ENCODE measurements at regions not wholly inside any gene's neighbourhood (a gene's known extent, or its start where the extent isn't known, plus 50 kb on each side); places are given as distances from the start of the nearest gene placed in this dataset.

DNA sequence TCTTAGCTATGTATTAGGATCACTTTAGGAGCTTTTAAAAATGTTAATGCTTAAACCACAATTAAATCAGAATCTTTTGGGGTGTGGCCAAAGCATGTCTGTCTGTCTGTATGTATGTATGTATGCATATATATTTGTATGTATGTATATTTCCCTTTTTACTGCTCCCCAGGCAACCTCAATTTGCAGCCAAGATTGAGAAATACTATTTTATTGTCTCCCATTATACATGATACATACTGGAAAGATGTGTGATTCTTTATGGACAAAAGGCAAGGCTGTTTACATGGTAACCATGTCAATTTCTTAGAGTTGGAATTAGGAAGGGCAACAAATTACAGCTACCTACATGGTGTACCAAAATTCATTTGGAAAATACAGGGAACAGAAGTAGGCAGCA, 783.6 kb downstream of the ETS1 start:
- no peaks in the 10 kb centered on the region for H4K20me1 ChIP-seq (ENCODE audit: insufficient read depth, low read length)
- H2AK9ac ChIP-seq (replicated peaks; ENCODE audit: low read depth, low read length, poor library complexity), result no peak overlapping the region
- intact Hi-C loops (cut with micrococcal nuclease), result no loop called here
- no peak overlapping the region for H2BK5ac ChIP-seq (ENCODE audit: low read depth, low read length, poor library complexity, severe bottlenecking)
- dilution Hi-C loops (cut with HindIII; ENCODE audit: low sequenced_read_pairs, unreplicated experiment), result no loop called here
- TF ChIP-seq, protein P1, sequence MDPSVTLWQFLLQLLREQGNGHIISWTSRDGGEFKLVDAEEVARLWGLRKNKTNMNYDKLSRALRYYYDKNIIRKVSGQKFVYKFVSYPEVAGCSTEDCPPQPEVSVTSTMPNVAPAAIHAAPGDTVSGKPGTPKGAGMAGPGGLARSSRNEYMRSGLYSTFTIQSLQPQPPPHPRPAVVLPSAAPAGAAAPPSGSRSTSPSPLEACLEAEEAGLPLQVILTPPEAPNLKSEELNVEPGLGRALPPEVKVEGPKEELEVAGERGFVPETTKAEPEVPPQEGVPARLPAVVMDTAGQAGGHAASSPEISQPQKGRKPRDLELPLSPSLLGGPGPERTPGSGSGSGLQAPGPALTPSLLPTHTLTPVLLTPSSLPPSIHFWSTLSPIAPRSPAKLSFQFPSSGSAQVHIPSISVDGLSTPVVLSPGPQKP (IDR thresholded peaks at IDR 0.05; ENCODE audit: borderline replicate concordance, low read depth, low read length), result no peak
- no peak for TF ChIP-seq MAFK (IDR thresholded peaks at IDR 0.05; ENCODE audit: low read depth, low read length)
- no peak for TF ChIP-seq NFE2L2 (IDR thresholded peaks at IDR 0.05; ENCODE audit: low read depth, low read length)
- no peak for TF ChIP-seq FOS (IDR thresholded peaks at IDR 0.05; ENCODE audit: low read depth, low read length)
- no peak for TF ChIP-seq MAZ (IDR thresholded peaks at IDR 0.05; ENCODE audit: borderline replicate concordance, low read depth, low read length)
- TF ChIP-seq RFX5 (IDR thresholded peaks at IDR 0.05; ENCODE audit: low read depth, low read length), result no peak
- TF ChIP-seq, protein P2, sequence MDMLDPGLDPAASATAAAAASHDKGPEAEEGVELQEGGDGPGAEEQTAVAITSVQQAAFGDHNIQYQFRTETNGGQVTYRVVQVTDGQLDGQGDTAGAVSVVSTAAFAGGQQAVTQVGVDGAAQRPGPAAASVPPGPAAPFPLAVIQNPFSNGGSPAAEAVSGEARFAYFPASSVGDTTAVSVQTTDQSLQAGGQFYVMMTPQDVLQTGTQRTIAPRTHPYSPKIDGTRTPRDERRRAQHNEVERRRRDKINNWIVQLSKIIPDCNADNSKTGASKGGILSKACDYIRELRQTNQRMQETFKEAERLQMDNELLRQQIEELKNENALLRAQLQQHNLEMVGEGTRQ (IDR thresholded peaks at IDR 0.05; ENCODE audit: low read depth, low read length), result no peak
- TF ChIP-seq CEBPB (IDR thresholded peaks at IDR 0.05; ENCODE audit: low read depth, low read length), result no peak
- TF ChIP-seq RCOR1 (IDR thresholded peaks at IDR 0.05; ENCODE audit: insufficient replicate concordance, low read length), result no peak
- no peak for TF ChIP-seq BHLHE40 (IDR thresholded peaks at IDR 0.05; ENCODE audit: low read depth, low read length)
- no peak for TF ChIP-seq CHD1 (IDR thresholded peaks at IDR 0.05; ENCODE audit: low read depth, low read length)
- TF ChIP-seq SMC3 (IDR thresholded peaks at IDR 0.05; ENCODE audit: low read depth, low read length), result no peak
- no peak for TF ChIP-seq POLR2A (IDR thresholded peaks at IDR 0.05; ENCODE audit: low read depth, low read length)
- TF ChIP-seq, protein P3, sequence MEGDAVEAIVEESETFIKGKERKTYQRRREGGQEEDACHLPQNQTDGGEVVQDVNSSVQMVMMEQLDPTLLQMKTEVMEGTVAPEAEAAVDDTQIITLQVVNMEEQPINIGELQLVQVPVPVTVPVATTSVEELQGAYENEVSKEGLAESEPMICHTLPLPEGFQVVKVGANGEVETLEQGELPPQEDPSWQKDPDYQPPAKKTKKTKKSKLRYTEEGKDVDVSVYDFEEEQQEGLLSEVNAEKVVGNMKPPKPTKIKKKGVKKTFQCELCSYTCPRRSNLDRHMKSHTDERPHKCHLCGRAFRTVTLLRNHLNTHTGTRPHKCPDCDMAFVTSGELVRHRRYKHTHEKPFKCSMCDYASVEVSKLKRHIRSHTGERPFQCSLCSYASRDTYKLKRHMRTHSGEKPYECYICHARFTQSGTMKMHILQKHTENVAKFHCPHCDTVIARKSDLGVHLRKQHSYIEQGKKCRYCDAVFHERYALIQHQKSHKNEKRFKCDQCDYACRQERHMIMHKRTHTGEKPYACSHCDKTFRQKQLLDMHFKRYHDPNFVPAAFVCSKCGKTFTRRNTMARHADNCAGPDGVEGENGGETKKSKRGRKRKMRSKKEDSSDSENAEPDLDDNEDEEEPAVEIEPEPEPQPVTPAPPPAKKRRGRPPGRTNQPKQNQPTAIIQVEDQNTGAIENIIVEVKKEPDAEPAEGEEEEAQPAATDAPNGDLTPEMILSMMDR (conservative IDR thresholded peaks at IDR 0.05; ENCODE audit: low read depth, low read length), result no peak
- no peak for TF ChIP-seq MXI1 (IDR thresholded peaks at IDR 0.05; ENCODE audit: borderline replicate concordance, low read depth, low read length)
- no peaks in the 10 kb centered on the region for H3K4me1 ChIP-seq (ENCODE audit: control insufficient read depth, insufficient read depth, low read length)
- no peaks in the 10 kb centered on the region for H3K9me3 ChIP-seq (ENCODE audit: control insufficient read depth, insufficient read depth, low read length)
- in situ Hi-C loops (cut with MboI; ENCODE audit: low sequenced_read_pairs), result no loop called here
- no peak overlapping the region for H2BK20ac ChIP-seq (ENCODE audit: low read depth, low read length)
- no peak overlapping the region for H3K4me3 ChIP-seq (ENCODE audit: insufficient read depth, low read depth, low read length)
- no peak overlapping the region for H3K27ac ChIP-seq (ENCODE audit: insufficient read depth, low read length)
- H4K91ac ChIP-seq (ENCODE audit: insufficient read depth, low read depth, low read length), result no peak overlapping the region
- no peak overlapping the region for H2BK120ac ChIP-seq (ENCODE audit: low read depth, low read length)
- no peak overlapping the region for H4K5ac ChIP-seq (ENCODE audit: low read depth, low read length)
- no peak overlapping the region for H3K18ac ChIP-seq (ENCODE audit: low read depth, low read length)
- H3K4me2 ChIP-seq (ENCODE audit: low read depth, low read length), result no peak overlapping the region
- H3K56ac ChIP-seq (ENCODE audit: extremely low read depth, insufficient read depth, low read length), result no peak overlapping the region
- no peak overlapping the region for H2AK5ac ChIP-seq (ENCODE audit: low read depth, low read length)
- no peak overlapping the region for H3K23ac ChIP-seq (ENCODE audit: low read depth, low read length)
- no peaks in the 10 kb centered on the region for H3K9me1 ChIP-seq (ENCODE audit: insufficient read depth, low read length)
- no peaks in the 10 kb centered on the region; the same call in 1 of the 2 replicates for H3K27me3 ChIP-seq (ENCODE audit: control insufficient read depth, insufficient read depth, low read length)
- H3K4ac ChIP-seq (ENCODE audit: low read depth, low read length), result no peak overlapping the region
- H2AFZ ChIP-seq (replicated peaks; ENCODE audit: low read length, poor library complexity), result no peak overlapping the region
- CTCF ChIA-PET, result interaction anchor here (0.6 kb wide), 1 partner anchor 221 kb away, joined by 4 read pairs; no protein-coding TSS in a partner anchor
- no peaks in the 10 kb centered on the region for H3K79me1 ChIP-seq (ENCODE audit: low read depth in 1 of 2, low read length in 2 of 2)
- no TSS peak for BruUV-seq (replicated peaks)
- no peak overlapping the region for H4K8ac ChIP-seq (ENCODE audit: low read depth in 2 of 2, low read length in 2 of 2)
- POLR2A ChIA-PET (ENCODE audit: unreplicated experiment), result no interaction called here
- H3K36me3 ChIP-seq (ENCODE audit: control insufficient read depth, insufficient read depth, low read length), result no peaks in the 10 kb centered on the region
- ATAC-seq (ENCODE audit: low read depth) (no peak), DNase-seq (no peak)
- no peak overlapping the region for H2BK15ac ChIP-seq (ENCODE audit: low read depth, low read length)
- no peak overlapping the region for H3K9ac ChIP-seq (ENCODE audit: low read depth, low read length)
- H3K14ac ChIP-seq (replicated peaks; ENCODE audit: low read depth, low read length), result no peak overlapping the region
